Limb (tissue), 2 donors: ENCODE measurements at regions not wholly inside any gene's neighbourhood (a gene's known extent, or its start where the extent isn't known, plus 50 kb on each side); places are given as distances from the start of the nearest gene placed in this dataset.
A peak's percentile ranks its signal among the peaks of the same experiment; 100 is the strongest.

ENCODE experiments used
- DNase-seq, 2 donors: peaks; one replicate each; pipeline ENCODE4 v3.0.0-alpha.2; 2016; ENCODE audit errors: extremely low spot score in 2 of 2

DNA sequence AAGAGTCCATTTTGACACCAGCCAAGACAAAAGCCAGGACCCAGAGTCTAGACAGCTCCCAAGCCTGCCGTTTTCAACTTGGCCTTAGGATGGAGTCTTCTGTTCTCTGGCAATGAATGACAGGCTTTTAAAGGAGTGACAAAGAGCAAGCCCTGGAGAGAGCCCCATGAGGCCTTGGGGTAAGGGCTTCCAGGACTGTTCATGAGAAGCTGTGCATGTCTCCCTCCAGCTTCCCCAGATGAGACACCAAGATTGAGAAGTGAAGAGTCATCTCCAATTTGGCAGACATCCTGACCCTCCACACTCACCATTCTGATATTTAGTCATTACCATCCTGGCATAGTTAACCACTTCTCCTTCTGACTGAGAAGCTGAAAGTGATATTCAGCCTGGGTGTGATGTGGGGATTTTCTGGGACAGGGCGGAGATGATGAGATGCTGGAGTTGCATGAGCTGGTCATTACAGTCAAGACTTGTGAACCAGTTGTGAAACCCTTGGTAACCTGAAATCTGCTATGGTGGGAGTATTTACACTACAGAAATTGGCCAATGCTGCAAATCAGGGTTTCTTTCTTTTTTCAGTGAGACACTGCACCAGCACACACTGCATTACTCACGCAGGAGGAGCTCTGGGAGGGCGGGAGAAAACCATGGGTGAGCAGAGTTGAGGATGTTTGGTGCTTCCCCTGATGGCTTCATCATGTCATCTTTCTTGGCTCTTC, 77.8 kb downstream of the VCPKMT start:
- DNase-seq, result no peak

DNA sequence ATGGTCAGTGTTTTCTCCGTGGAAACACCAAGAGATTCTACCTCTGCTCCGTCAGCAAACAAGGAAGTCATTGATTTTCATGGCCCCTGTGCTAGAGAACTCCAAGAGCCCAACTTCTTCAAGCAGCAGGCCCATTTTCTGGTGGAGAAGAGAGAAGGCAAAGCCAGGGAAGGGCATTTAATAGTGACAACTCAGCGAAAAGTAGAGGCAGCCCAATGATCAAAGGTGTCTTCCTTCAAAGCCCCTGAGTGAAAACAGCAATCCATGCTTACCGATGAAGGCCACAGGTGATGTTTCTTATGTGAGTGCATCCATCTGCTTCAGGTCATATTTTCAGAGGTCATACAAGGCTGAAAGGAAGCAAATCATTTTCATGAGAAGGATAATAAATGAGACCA, 77.3 kb downstream of the VCPKMT start:
- DNase-seq, result no peak

DNA sequence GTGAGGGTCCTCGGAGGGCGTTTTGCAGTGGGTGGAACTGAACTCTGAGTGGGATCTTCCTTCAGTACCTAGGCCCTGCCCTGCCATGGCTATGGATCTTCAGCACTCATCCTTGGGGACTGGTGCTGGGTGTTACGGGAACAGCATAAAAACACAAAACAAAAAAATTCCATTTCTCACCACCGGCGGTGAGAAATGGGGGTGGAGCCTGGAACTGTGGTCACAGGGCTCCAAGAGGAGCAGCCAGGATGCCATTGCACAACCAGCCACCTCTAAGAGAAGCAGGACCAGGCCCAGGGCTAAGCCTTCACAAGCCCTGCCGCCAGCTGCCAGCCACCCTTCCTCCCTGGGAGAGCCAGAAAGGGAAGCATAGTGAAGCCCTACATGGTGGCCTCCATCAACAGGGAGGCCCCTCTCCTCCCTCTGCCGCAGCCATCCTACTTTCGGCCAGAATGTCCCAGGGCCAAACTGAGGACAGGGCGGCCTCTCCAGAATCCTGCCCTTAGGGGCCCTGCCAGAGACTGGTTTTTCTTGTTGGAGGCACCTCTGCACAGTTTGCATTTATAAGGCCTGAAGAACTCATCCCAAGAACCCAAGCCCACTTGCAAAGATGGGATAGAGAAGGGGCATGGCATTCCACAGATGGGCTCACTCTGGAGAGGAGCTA, 76.5 kb downstream of the VCPKMT start:
- DNase-seq, result no peak

DNA sequence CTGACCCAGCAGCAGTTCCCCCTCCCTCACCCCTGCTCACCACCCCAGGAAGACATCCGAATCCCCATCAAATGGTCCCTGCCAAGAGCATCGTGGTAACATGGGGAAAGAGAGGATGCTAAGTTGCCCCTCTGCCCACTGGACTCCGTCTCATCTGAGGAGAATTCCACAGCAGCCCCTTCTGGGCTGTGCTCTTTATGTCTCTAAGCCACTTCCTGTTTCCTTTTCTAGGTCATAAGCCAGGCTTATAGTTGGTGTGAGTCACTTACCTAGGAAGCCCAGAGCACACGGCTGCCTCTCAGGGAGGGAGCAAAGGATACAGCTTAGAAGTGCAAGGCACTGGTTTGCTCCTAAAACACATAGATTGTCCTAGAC, 76.0 kb downstream of the VCPKMT start:
- no peak for DNase-seq

DNA sequence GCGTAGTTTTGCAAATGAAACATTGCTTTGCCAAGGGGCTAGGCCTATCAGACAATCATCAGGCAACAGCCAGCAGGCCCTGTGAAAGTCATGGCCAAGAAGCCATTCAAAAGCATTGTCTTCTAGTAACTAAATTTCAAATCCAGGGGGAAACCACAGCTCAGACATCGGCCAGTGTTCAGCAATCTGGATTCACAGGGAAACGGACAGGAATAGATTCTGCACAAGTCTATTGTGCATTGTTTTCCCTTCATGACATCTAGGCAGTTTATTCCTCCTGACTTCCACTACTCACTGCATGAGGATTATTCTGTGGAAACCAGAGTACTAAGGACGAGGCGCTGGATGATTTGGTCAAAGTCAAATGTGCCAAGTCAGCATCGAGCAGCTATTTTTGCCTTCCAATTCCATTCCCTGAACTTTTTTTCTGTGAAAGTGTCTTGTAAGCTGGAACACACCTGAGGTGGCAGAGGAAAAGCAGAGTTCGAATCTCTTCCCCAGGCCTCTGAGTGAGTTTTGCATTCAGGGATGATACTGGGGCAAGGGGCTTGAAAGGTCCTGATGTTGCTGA, 75.4 kb downstream of the VCPKMT start:
- no peak for DNase-seq

DNA sequence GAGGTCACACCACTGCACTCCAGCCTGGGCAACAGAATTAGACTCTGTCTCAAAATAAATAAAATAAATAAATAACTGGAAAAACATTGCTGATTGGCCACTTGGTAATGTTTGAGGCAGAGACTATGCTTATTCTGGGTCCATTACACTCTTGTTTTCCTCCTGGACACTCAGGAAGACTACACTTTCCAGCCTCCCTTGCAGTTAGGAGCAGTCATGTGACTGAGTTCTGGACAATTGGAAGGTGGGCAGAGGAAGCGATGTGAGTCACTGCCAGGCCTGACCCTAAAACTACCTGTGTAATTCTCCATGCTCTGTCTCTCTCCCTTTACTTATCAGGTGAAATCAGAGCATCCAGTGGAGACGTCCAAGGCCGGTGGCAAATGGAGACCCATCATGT, 74.4 kb downstream of the VCPKMT start:
- DNase-seq, result no peak

DNA sequence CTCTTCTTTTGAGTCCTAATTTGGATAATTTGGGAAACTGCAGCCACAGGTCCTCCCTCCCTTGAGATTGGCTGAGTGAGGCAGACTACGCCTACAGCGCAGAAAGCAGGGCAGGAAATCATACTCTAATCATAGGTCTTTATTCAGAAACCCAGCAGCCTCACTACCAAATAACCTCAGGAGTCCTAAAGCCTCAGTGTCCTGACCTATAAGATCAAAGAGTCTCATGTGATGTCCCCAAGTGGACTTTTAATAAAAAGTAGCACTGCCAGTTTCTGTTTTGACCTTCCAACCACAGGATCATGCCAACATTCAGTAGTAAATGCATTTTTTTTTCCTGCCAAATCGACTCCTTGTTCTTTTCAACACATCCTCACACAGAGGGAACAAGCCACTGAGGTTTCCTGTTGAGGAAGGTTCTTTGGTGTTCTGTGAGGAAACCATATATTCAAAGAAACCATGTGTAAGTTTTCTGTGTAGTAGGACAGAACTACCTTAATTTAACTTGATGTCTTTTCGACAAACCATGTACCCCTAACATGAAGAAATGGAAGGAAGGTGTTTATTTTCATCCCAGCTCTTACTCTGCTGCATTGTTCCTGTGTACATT, 72.2 kb downstream of the VCPKMT start:
- no peak for DNase-seq

DNA sequence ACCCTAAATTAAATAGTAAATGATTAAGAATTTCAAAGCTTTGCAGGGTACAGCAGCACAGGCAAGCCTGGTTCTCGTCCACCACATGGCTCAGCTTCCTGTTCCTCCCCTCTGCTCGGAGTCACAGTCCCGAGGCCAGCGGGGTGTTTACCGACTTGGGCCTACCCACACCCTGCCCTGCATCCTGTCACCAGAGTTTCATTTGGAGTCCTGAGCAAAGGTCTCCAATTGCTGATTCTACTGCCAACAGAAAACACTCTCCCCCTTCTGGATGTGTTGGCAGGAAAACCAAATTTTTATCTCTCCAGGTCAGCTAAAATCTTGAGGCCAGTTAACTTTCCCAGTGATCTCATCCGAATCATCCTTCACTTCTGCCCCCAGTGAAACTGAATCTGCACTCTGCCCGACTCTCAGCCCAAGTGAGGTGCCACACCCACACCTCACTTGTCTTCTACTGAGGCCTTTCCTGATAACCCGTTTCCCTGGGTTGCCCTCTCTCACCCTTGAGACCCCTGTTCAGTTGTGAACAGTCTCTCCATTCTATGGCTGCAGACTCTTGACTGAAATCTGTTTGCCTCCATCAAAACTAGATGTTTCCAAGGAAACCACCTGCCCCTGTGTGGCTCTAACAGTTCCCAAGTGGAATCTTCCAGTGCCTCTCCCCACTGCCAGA, 71.2 kb downstream of the VCPKMT start:
- DNase-seq, result no peak

DNA sequence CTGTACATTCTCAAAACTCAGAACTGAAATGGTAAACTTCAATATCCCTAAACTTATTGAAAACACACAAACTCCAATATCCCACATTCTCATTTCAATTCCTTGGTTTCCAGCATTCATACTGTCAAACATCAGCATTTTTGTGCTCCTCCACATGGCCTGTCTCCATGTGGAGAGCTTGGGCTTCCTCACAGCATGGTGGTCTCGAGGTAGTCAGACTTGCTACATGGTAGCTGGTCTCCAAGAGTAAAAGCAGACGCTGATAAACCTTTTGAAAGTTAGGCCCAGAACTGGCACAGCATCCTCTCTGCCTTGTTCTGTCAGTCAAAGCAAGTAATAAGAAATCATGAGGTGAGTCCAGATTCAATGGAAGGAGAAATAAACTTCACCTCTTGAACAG, 70.5 kb downstream of the VCPKMT start:
- no peak for DNase-seq

DNA sequence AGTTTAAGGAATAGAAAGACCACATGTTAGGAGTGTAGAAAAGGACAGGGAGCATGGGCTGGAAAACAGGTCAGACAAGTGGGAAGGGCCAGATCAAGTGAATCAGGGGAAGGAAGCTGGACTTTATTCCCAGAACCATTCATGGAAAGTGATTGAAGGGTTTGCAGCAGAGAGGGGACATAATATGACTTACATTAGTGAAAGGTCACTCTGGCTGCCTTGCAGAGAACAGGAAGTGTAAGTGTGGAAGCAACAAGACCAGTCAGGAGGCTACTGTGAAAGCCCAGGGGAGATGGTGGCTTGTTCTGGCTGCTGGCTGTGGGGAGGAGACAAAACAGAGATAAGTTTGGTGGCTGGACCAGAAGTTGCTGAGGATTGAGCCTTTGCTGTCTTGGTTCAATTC, 69.1 kb downstream of the VCPKMT start:
- peak in 1 of 2 donors; percentile 10 for DNase-seq

DNA sequence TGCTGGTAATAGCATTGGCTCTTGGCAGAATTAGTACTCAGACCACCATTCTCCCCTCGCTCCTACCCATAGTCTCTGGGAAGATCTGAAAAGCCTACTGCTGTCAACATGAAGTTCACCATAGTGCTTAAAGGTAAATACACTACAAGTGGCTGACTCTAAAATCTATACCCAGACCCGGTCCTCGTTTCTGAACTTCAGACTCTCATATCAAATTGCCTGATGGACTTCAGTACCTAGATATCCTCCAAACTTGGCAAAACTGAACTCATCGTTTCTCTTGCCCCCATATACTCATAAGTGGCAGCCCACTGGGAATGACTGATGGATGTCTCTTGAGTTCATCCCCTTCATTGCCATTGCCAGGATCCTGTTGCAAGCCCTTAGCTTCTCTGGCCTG, 67.3 kb downstream of the VCPKMT start:
- no peak for DNase-seq

DNA sequence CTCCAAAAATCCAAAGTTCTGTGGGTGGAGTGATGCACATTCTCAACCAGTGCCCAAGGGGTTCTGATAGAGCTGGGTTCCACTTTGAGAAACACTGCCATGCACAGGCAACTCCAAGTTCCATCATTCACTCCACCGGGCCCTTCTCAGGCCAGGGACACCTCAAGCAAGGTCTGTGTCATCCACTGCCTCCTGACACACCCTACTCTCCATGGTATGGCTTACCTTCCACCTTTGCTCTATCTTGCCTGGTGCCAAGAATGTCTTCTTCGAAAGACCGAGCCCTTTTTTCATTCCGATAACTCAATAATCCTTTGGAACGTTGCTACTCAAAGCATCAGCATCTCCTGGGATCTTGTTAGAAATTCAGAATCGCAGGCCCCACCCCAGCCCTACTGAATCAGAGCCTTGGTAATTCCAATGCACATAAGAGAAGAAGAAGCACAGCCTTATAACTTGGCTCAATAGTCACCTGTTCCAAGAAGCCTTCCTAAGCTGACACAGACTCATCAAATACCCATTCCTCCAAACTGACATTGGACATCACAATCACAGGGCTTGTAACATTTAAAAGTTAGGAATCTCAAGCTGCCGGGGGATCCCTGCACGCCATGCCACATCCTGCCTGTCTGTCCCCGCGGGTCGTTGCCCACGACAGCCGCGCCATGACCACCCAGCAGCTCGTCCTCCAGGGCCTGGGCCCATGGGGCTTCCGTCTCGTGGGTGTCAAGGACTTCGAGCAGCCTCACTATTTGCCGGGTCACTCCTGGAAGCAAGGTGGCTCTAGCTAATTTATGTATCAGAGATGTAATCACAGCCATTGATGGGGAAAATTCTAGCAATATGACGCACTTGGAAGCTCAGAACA, 66.4 kb downstream of the VCPKMT start:
- no peak for DNase-seq

DNA sequence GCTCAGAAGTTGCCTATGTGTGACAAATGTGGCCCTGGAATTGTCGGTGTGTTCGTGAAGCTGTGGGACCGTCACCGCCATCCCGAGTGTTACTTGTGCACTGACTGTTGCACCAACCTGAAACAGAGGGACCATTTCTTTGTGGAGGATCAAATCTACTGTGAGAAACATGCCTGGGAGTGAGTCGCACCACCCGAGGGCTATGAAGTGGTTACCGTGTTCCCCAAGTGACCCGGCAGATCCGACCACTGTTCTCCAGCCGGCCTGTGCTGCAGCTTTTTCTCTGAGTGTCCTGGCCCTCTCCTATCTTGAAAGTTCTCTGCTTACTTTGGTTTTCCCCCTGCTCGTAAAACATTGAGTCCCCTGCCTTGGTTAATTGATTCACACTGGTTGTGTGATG, 65.3 kb downstream of the VCPKMT start:
- no peak for DNase-seq

DNA sequence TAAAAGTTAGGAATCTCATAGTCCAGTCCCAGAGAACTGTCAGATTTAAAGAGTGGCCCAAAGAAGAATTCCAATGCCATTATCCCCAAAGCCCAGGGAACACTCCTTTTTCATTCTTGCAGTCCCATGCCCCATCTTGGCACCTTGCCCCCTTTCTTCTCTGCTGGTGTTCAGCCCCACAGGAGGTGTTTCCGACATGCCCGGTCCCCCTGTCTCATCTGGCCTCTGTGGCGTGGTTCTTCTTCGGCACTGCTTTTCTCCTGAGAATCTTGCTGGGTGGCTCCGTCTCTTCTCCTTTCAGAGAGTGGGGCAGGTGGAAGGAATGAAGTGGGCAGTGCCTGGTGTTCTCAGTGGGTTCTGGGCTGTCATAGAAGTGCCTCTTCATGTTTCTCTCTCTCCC, 64.7 kb downstream of the VCPKMT start:
- no peak for DNase-seq

DNA sequence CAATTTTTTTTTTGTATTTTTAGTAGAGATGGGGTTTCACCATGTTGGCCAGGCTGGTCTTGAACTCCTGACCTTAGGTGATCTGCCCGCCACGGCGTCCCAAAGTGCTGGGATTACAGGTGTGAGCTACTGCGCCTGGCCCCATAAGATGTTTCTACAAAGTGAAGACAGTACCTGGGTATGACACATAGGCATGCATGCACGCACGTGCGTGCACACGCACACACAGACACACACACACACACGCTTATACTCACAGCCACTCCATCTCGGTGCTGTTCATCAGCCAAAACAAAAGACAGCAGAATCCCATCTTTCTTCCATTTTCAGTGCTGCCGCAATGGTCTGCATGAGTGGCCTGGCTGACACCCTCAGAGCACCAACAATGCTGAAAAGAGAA, 63.9 kb downstream of the VCPKMT start:
- no peak for DNase-seq

DNA sequence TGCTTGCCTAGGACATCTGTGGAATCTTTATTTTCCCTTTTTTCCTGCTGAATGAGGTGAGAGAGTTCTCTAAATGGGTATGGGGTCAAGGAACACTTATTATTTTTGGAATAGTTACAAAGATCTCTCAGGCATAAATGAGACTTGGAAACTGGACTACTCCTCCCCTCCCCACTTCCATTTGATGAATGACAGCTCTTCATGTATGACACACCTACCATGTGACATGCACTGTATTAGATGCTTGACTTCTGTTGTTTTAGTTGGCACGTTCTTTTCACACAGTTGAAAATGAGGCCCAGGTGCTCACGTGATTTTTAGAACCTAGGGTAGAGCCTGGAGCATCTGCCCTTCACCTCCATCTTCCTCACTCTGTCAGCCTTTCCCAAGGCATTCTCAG, 62.4 kb downstream of the VCPKMT start:
- no peak for DNase-seq

DNA sequence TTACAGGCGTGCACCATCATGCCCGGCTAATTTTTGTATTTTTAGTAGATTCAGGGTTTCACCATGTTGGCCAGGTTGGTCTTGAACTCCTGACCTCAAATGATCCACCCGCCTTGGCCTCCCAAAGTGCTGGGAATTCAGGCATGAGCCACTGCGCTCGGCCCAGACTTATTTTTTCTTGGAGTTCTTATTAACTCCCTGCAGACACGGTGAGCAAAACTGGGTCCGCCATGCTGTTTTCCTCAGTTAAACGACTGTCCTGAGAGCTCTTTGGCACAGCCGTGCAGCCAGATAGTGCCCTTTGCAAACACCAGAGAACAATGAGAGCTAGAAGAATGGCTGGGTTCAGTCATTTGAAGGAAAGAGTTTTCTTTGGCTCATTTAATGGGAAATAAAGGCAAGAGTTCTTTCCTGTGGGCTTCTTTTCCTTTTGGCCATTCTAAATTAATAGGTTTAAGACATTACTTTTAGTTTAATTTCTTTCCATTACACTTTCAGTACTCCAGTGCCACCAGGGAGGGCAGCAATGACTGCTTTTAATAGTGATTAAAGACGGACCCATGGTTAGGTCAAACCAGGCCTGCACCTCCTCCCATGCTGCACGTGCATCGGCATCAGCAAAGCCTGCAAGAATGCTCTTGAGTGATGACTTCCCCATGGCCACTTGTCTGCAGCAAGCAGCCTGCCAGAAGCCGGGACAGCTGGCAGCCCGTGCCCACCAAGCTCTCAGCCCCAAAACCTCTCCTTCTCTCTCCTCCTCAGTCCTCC, 60.7 kb downstream of the VCPKMT start:
- no peak for DNase-seq

DNA sequence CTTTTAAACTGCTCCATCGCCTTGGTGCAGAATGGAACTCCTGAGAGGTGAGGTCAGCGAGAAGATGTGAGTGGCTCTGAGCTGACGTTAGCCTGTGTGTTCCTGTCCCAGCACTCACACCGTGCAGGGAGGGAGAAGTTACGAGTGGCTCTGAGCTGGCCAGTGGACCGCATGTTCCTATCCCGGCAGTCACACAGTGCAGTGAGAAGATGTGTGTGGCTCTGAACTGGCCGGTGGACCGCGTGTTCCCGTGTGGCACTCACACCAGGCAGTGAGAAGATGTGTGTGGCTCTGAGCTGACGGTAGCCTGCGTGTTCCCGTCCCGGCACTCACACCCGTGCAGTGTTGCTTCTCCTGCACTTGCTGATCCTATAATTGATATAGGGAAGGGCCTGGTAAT, 59.9 kb downstream of the VCPKMT start:
- no peak for DNase-seq

DNA sequence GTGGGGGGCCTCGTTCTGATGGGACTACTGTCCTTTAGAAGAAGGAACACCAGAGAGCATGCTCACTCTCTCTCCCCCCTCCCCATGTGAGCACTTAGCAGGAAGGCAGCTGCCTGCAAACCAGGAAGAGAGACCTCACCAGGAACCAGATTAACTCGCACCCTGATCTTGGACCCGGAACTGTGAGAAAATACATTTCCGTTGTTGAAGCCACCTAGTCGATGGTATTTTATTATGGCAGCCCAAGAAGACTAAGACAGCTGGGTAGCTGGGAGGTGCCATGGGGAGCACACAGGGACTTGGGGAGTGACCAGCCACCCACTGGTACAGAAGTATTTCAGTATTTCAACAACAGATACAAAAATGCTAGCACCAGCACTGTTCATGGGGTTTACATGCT, 59.0 kb downstream of the VCPKMT start:
- DNase-seq, result no peak

DNA sequence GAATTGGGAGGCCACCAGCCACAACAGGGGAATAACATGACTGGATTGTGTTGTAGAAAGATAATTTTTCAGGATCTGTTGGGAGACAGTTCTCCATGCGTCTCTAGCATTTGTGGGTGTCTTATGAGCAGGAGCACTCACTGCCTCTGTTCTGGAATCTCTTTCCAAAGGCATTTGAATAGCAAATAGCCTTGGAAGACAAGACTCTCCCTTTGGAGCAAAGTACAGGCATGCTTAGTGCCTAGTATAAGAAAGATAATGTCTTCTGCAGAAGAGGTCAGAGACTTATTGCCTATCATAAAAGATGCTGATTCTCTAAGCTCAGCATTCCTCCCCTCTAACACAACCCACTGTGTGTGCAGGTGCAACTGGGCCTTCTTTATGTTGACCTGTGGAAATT, 58.3 kb downstream of the VCPKMT start:
- DNase-seq, result no peak
